GM04504 (cell line): ENCODE measurements at regions not wholly inside any gene's neighbourhood (a gene's known extent, or its start where the extent isn't known, plus 50 kb on each side); places are given as distances from the start of the nearest gene placed in this dataset.
"Not testable (repeated sequence)": the region's sequence is repeated elsewhere in the genome, so short reads cannot be mapped to it uniquely, and the experiment has no call there.

Experiments
- DNase-seq: peaks from one replicate; pipeline ENCODE4 v3.0.0-alpha.2; 2012; ENCODE audit warnings: low read depth

GRCh38 chr1:214980921-214981320, 101.6 kb upstream of the KCNK2 start:
- DNase-seq, result no peak

DNA sequence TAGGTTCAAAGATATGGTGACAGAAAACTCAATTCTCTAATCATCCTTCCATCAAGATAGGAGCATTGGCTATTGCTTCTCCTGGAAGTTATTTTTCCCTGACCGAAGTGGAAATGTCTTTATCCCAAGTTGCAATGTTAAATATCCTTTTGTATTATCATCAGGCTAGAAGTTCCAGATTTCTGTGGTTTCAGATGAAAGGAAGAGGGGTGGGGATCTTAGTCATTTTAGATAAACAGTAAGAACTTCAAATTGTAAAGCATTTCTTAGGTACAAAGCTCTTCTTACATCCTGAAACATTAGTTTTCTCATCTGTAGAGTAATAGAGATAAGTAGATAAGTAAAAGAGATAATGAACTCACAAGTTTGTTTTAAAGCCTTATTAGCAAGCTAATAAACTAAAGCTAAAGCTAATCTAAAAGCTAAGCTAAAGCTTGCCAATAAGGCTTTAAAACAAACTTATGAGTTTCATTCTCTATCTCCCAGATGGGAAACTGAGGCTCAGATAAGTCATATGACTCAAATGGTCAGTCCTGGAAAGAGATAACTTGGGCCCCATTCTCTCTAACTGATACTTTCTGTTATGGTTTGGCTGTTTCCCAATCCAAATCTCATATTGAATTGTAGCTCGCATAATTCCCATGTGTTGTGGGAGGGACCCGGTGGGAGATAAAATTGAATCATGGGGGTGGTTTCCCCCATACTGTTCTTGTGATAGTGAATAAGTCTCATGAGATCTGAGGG, 99.2 kb upstream of the KCNK2 start:
- DNase-seq, result no peak

DNA sequence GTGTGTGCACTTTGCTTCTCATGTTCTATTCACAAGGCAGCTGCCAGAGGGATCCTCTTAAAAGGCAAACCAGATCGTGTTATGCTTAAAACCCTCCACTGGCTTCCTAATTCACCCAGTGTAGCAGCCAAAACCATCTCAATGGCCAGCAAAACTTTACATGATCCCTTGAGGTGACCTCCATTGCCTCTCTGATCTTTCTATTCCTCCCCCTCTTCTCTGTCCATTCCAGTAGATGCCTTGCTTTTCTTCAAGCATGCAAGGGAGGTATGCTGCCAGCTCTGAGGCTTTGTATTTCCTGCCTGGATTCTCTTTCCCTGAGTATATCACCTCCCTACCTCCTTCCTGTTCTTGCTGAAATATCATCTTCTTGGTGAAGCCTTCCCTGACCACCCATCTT, 93.2 kb upstream of the KCNK2 start:
- peak; percentile 42 for DNase-seq

- peak; percentile 83 for DNase-seq
Measured at GRCh38 chr1:214990619-214991018, 91.9 kb upstream of the KCNK2 start.

- DNase-seq, result no peak
Measured at GRCh38 chr1:214991691-214992315, 90.7 kb upstream of the KCNK2 start.

DNA sequence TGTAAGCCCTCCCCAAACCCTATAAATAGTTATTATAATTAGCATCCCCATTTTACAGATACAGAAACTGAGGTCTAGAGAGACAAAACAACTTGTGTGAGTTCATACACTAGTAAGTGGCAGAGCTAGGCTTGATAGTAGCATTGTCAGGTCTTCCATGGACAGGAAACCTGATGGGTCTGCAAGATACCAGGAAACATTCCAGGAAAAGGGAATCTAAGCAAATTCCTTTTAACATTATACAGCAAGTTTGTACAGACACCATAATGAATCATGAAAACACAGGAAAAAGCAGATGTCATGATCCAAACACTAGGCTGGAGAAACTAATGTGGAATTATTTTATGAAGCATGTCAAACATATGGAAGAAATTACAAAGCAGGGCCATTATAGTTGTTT, 89.1 kb upstream of the KCNK2 start:
- peak; percentile 62 for DNase-seq

DNA sequence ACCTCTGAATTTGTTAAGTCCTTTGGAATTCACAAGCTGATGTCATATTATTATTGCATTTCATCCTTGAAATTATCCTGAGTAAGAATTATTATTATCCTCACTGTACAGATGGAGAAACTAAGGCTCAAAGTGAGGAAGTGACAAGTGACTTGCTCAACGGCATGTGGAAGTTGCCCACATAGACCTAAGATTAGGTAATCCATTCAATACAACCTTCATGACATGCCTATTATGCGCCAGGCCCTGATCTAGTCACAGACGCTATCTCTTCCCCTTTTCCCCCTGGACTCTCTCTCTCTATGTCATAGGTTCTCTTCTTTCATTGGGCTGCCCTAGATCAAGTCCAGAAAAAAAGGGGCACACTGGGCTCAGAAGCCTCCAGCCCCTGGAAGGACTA, 84.9 kb upstream of the KCNK2 start:
- no peak for DNase-seq

DNA sequence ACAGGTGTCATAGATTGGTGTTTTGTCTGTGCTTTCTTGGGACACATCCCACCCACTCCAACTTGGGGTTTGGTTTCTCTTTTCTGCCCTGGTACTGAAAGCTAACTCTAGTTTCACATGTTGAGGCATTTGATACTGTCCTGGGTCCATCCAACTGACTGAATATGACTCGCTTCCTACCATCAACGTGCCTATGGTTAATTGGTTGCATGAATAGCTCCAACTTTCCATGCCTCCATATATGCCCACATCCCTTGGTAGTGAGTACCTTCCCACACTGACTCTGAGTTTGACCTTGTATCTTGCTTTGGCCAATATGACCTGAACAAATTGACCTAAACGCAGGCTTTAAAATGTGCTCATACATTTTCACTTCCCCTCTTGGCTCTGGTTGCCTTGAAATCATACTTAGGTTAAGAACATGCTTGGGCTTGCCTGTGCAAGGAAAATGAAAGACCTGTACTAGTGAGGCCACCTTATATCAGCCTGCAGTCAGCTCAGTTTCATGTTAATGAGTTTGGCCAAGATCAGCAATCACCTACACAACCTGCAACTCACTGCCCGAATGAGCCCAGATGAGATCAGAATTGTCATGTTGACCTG, 81.0 kb upstream of the KCNK2 start:
- no peak for DNase-seq

DNA sequence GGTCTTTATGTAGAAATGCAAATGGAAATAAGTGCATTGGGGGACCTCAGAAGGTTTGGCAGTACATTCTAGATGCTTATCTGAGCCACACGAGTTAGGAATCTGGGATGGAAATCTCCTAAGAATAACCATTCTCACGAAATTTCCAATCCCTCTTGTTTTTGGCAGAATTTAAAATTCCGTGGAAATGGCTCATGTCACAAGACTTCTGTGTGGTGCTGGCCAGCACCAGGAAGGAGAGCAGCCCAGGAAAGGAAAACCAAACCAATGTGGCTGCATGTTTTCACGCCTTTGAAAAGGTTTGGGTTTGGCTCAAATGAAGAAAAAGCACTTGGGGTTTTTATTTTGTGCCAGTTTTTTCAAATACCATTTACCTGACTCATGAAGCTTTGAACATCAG, 80.1 kb upstream of the KCNK2 start:
- DNase-seq, result peak; percentile 96

GRCh38 chr1:215003686-215004085, 78.9 kb upstream of the KCNK2 start:
- DNase-seq, result no peak

- DNase-seq, result no peak
Measured at GRCh38 chr1:215004121-215004827, 78.3 kb upstream of the KCNK2 start.

DNA sequence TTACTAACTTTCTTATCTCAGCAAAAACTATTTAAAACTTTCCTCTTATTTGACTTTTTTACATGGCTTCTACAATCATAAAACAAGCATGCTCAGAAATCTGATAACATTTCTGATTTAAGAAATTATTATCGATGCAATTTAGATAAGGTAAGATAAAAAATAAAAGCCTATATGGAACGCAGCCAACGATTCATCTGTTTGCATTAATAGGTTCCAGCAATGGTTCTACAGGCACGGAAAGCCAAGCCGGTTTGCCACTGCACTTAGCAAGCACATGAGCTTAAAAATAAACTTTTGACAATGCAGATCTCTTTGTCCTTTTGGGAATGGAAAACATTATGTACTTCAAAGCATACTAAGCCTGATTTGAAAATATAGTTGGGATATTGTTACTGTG, 77.5 kb upstream of the KCNK2 start:
- DNase-seq, result peak; percentile 48

DNA sequence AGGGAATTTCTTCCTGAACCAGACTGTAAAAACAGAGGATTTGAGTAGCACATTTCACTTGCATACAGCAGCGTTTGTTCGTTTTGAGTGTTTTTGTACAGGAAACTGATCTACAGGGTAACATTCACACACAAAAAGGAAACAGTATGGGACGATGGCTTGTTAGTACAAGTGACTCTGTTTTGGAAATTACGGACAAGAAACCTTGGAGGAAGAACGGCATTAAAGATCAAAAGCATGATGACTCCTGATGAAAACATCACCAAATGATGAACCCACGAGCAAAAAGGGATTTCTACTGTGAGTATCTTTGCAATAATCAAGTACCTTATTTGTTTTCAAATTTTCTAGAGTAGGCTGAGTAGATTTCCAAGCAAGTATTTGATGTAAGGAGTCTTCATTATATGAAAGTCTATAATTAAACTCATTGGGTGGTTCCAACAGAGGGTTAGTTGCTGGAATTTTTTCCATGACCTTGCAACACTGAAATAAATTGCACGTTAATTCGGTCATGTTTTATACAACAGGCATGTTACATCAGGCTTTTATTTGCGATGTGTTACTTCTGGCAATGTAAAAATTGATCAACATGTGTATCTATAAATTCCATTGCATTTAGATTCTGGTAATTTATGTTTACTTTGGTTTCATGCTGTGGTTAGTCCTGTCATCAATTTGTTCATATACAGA, 76.7 kb upstream of the KCNK2 start:
- no peak for DNase-seq

GRCh38 chr1:215007880-215008279, 74.7 kb upstream of the KCNK2 start:
- peak; percentile 75 for DNase-seq

DNA sequence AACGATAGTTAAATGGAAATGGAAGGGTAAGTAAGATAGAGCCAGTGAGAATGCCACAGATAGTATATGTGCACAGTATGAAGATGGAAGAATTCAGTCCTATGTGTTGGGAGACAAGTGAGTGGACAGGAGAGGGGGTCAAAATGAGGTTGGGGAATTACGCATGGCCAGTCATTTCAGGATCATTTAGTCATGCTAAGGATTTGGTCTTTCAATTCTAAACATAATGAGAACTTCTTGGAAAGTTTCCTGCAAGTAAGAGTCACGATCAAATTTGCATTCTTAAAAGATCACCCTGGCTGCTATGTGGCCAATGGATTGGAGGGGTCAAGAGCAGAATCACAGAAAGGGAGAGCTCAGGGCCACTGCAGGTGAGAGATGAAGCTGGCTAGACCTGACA, 64.0 kb upstream of the KCNK2 start:
- DNase-seq, result peak; percentile 59

DNA sequence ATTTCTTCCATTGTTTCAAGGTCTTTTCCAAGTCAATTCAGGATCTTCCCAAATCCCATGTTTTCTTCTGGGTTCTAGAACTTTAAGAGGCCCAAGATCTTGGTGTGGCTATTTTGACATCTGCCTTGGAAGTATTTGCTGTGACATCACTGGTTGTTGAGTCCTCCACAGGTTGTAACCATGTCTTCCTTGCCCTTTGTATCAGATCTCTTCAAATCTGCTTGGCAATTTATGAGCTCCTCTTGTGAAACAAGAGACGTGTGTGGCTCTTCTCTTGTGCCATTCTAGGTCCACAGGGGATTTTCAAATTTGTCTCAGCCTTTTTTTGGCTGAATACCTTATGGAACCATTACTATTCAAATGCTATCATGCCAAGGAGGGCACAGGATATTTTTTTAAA, 60.3 kb upstream of the KCNK2 start:
- DNase-seq, result no peak

DNA sequence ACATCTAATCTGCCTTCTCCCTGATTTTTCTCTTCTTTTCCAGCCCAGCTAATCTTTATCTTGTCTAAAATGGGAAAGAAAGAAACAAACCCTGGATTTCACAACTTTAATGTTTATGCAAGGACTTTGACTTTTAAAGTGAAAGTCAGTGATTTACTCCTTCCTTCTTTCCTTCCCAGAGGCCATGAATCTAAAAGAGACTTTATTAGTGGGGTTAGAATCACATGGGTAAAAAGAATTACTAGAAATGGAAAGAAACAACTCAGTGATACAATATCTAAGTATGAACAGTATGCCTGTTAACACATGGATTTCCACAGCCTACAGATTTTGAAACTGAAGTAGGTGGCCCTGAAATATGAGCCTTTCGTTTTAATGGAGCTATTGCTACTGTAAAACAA, 59.8 kb upstream of the KCNK2 start:
- DNase-seq, result peak; percentile 81

- DNase-seq, result no peak
Measured at GRCh38 chr1:215023155-215023832, 59.2 kb upstream of the KCNK2 start.

- no peak for DNase-seq
Measured at GRCh38 chr1:215028954-215029353, 53.6 kb upstream of the KCNK2 start.

GRCh38 chr1:215030581-215030980, 52.0 kb upstream of the KCNK2 start:
- DNase-seq, result not testable (repeated sequence)

DNA sequence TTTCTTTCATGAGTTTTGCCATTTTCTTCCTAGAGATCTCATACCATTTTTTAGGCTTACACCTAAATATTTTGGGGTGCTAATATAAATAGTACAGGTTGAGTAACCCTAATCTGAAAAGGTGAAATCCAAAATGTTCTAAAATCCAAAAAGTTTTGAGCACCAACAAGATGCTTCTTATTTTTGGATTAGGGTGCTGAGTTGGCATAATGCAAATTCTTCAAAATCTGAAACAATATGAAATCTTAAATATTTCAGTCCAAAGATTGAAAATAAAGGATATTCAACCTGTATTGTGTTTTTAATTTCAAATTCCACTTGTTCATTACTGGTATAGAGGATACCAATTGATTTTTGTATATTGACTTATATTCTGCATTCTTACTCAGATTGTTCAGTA, 51.1 kb upstream of the KCNK2 start:
- DNase-seq, result no peak
